CD14-positive monocyte (primary cell): ENCODE measurements at regions not wholly inside any gene's neighbourhood (a gene's known extent, or its start where the extent isn't known, plus 50 kb on each side); places are given as distances from the start of the nearest gene placed in this dataset.
"Not testable (repeated sequence)": the region's sequence is repeated elsewhere in the genome, so short reads cannot be mapped to it uniquely, and the experiment has no call there.

ENCODE experiments used
- DNase-seq, 3 donors: peaks; one replicate each; pipeline ENCODE4 v3.0.0-alpha.2; 2011 to 2022
- H2AFZ ChIP-seq: 2 replicates; pipeline ENCODE4 v1.6.0; 2012; ENCODE audit warnings: mild to moderate bottlenecking, low read depth, low read length, inconsistent platforms; ENCODE audit not compliant: insufficient read depth, poor library complexity, severe bottlenecking
- H3K27ac ChIP-seq, 2 donors: 1 replicate in 1 of 2; 2 replicates in 1 of 2; pipeline ENCODE4 v1.5.1; 2012 to 2013; ENCODE audit warnings: low read length in 2 of 2, control low read depth in 1 of 2, inconsistent platforms in 1 of 2, low read depth in 1 of 2, mild to moderate bottlenecking in 1 of 2
- H3K27me3 ChIP-seq, 2 donors: one replicate each; pipeline versions ENCODE4 v1.6.0 to v1.6.1; 2011 to 2013; ENCODE audit warnings: low read length in 2 of 2; ENCODE audit not compliant: control insufficient read depth in 2 of 2, insufficient read depth in 2 of 2
- H3K36me3 ChIP-seq, 2 donors: replicated peaks in 1 of 2; 1 replicate in 1 of 2; 2 replicates in 1 of 2; pipeline versions ENCODE4 v1.5.1 to v1.6.1; 2012 to 2013; ENCODE audit warnings: low read length in 2 of 2, control low read depth in 1 of 2, inconsistent platforms in 1 of 2, mild to moderate bottlenecking in 1 of 2; ENCODE audit not compliant: insufficient read depth in 2 of 2, control insufficient read depth in 1 of 2
- H3K4me1 ChIP-seq, 2 donors: 1 replicate in 1 of 2; 2 replicates in 1 of 2; pipeline versions ENCODE4 v1.5.1 to v1.6.1; 2012 to 2013; ENCODE audit warnings: low read length in 2 of 2, control low read depth in 1 of 2, inconsistent platforms in 1 of 2, mild to moderate bottlenecking in 1 of 2, moderate library complexity in 1 of 2; ENCODE audit not compliant: insufficient read depth in 2 of 2, control insufficient read depth in 1 of 2
- H3K4me2 ChIP-seq: replicated peaks from 2 replicates; pipeline ENCODE3; 2012; ENCODE audit warnings: low read length, moderate library complexity, mild to moderate bottlenecking; ENCODE audit not compliant: poor library complexity, severe bottlenecking; ENCODE audit errors: extremely low read depth
- H3K4me3 ChIP-seq, 3 experiments: fragments of 200-600 bp in 1 of 3; sonication (generic) in 1 of 3; replicated peaks in 1 of 3; 1 replicate in 2 of 3; 2 replicates in 1 of 3; pipeline ENCODE4 v1.5.1; 2011 to 2013; ENCODE audit warnings: low read length in 3 of 3, mild to moderate bottlenecking in 3 of 3, control low read depth in 2 of 3, low read depth in 2 of 3, inconsistent platforms in 1 of 3, moderate library complexity in 1 of 3
- H3K79me2 ChIP-seq: 2 replicates; pipeline ENCODE4 v1.6.0; 2012; ENCODE audit warnings: mild to moderate bottlenecking, control low read depth, inconsistent platforms, low read length, moderate library complexity; ENCODE audit not compliant: insufficient read depth
- H3K9ac ChIP-seq: 2 replicates; pipeline ENCODE4 v1.6.0; 2017; ENCODE audit warnings: low read length, mild to moderate bottlenecking; ENCODE audit not compliant: insufficient read depth, poor library complexity, severe bottlenecking
- H3K9me3 ChIP-seq, 2 donors: replicated peaks in 1 of 2; 1 replicate in 1 of 2; 2 replicates in 1 of 2; pipeline versions ENCODE4 v1.5.1 to v1.6.1; 2012 to 2013; ENCODE audit warnings: low read length in 2 of 2, control low read depth in 1 of 2; ENCODE audit not compliant: control insufficient read depth in 1 of 2, insufficient read depth in 1 of 2
- H4K20me1 ChIP-seq: 2 replicates; pipeline ENCODE4 v1.6.0; 2012; ENCODE audit warnings: mild to moderate bottlenecking, low read length, control low read depth, moderate library complexity; ENCODE audit not compliant: insufficient read depth
- H3K27ac Mint-ChIP-seq, 7 donors: one replicate each; pipeline ENCODE4 v1.8.0; 2020; ENCODE audit warnings: mild to moderate bottlenecking in 7 of 7, mixed read lengths in 7 of 7, moderate library complexity in 6 of 7, inconsistent platforms in 2 of 7
- H3K27me3 Mint-ChIP-seq, 3 donors: one replicate each; pipeline ENCODE4 v1.8.0; 2021 to 2022; ENCODE audit warnings: low read depth in 3 of 3, mild to moderate bottlenecking in 3 of 3, mixed read lengths in 3 of 3, moderate library complexity in 3 of 3, inconsistent platforms in 1 of 3
- H3K36me3 Mint-ChIP-seq, 2 donors: one replicate each; pipeline ENCODE4 v1.8.0; 2020; ENCODE audit warnings: mixed read lengths in 2 of 2, inconsistent platforms in 1 of 2, mild to moderate bottlenecking in 1 of 2
- H3K4me1 Mint-ChIP-seq: one replicate; pipeline ENCODE4 v1.8.0; 2020; ENCODE audit warnings: mild to moderate bottlenecking, mixed read lengths
- H3K4me3 Mint-ChIP-seq, 2 donors: one replicate each; pipeline ENCODE4 v1.8.0; 2020; ENCODE audit warnings: mild to moderate bottlenecking in 2 of 2, mixed read lengths in 2 of 2, moderate library complexity in 1 of 2
- H3K9me3 Mint-ChIP-seq, 7 donors: one replicate each; pipeline ENCODE4 v1.8.0; 2020 to 2022; ENCODE audit warnings: mixed read lengths in 7 of 7, mild to moderate bottlenecking in 6 of 7, moderate library complexity in 6 of 7, inconsistent platforms in 2 of 7
- CTCF ChIP-seq: fragments of 200-600 bp; IDR thresholded peaks from one replicate; pipeline ENCODE4 v1.8.0; 2022; ENCODE audit warnings: antibody characterized with exemption, mild to moderate bottlenecking
- WGBS: methylation state at CpG from one replicate; pipeline ENCODE4 v1.1.5; 2013; ENCODE audit warnings: missing lambda C conversion rate; ENCODE audit not compliant: insufficient coverage; 5-methylcytosine and 5-hydroxymethylcytosine counted together
- intact Hi-C, 2 donors: fragments of 100-400 bp; cut with micrococcal nuclease; formaldehyde crosslinking; loops; one replicate each; pipeline versions ENCODE4 v1.15.0 to v1.15.1; 2023

GRCh38 chr6:76982476-76983199 lies 480.7 kb downstream of the HTR1B start:
- H3K27me3 Mint-ChIP-seq = no peaks in the 10 kb centered on the region
- no peaks in the 10 kb centered on the region for H3K4me1 Mint-ChIP-seq
- no peaks in the 10 kb centered on the region for H3K36me3 Mint-ChIP-seq
- WGBS = 100% methylated on average over 3 of the region's 3 CpGs
- no peak for DNase-seq
- H3K27ac Mint-ChIP-seq = no peak overlapping the region
- no peaks in the 10 kb centered on the region for H3K27me3 ChIP-seq
- no peak overlapping the region for H3K27ac ChIP-seq
- H2AFZ ChIP-seq = no peak overlapping the region
- H3K9me3 ChIP-seq = peaks cover 5 to 8% of the 10 kb centered on the region in 2 donors
- no peak for TF ChIP-seq CTCF
- no peak overlapping the region for H3K4me3 ChIP-seq
- no peaks in the 10 kb centered on the region for H3K36me3 ChIP-seq
- H3K79me2 ChIP-seq = no peaks in the 10 kb centered on the region
- H3K4me1 ChIP-seq = no peaks in the 10 kb centered on the region
- H3K4me3 Mint-ChIP-seq = no peak overlapping the region
- H3K4me2 ChIP-seq = no peak overlapping the region
- no peak overlapping the region for H3K9ac ChIP-seq
- H4K20me1 ChIP-seq = no peaks in the 10 kb centered on the region
- intact Hi-C loops = no loop called here
- peaks cover 3 to 10% (median 6%) of the 10 kb centered on the region in 7 donors for H3K9me3 Mint-ChIP-seq

- Histone ChIP-seq H3K79me2 (no peaks in the 10 kb centered on the region), H2AFZ (no peak overlapping the region), H3K4me3 (no peak overlapping the region), H3K9me3 (peaks cover 0 to 2% of the 10 kb centered on the region in 2 donors), H3K36me3 (no peaks in the 10 kb centered on the region), H3K9ac (no peak overlapping the region), H3K27ac (no peak overlapping the region), H3K4me2 (no peak overlapping the region), H4K20me1 (no peaks in the 10 kb centered on the region), H3K4me1 (no peaks in the 10 kb centered on the region), H3K27me3 (no peaks in the 10 kb centered on the region)
- H3K9me3 Mint-ChIP-seq = peaks cover 0 to 3% (median 2%) of the 10 kb centered on the region in 7 donors
- no peaks in the 10 kb centered on the region for H3K27me3 Mint-ChIP-seq
- no peak for TF ChIP-seq CTCF
- no peak overlapping the region for H3K4me3 Mint-ChIP-seq
- H3K4me1 Mint-ChIP-seq = no peaks in the 10 kb centered on the region
- H3K36me3 Mint-ChIP-seq = no peaks in the 10 kb centered on the region
- H3K27ac Mint-ChIP-seq = no peak overlapping the region
- intact Hi-C loops = no loop called here
- DNase-seq = no peak
These were observed 490.8 kb downstream of the HTR1B start for GRCh38 chr6:76972474-76972873.

DNA sequence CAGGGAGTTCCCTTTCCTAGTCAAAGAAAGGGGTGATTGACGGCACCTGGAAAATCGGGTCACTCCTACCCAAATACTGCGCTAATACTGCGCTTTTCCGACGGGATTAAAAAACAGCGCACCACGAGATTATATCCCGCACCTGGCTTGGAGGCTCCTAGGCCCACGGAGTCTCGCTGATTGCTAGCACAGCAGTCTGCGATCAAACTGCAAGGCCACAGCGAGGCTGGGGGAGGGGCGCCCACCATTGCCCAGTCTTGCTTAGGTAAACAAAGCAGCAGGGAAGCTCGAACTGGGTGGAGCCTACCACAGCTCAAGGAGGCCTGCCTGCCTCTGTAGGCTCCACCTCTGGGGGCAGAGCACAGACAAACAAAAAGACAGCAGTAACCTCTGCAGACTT lies 504.1 kb downstream of the HTR1B start:
- H2AFZ ChIP-seq, H3K27ac ChIP-seq, H3K36me3 Mint-ChIP-seq, H3K4me2 ChIP-seq, DNase-seq, H3K9me3 ChIP-seq, H4K20me1 ChIP-seq, H3K27ac Mint-ChIP-seq, H3K4me1 Mint-ChIP-seq, intact Hi-C loops, H3K9ac ChIP-seq, H3K36me3 ChIP-seq, H3K79me2 ChIP-seq, H3K4me3 ChIP-seq, H3K4me3 Mint-ChIP-seq, H3K4me1 ChIP-seq, H3K27me3 Mint-ChIP-seq, H3K27me3 ChIP-seq: not testable (repeated sequence)
- WGBS = 85% methylated on average over 13 of the region's 15 CpGs
- H3K9me3 Mint-ChIP-seq = peaks cover 7 to 15% (median 13%) of the 10 kb centered on the region in 7 donors
